Posterior cingulate gyrus (tissue), 11 donors: ENCODE measurements at regions not wholly inside any gene's neighbourhood (a gene's known extent, or its start where the extent isn't known, plus 50 kb on each side); places are given as distances from the start of the nearest gene placed in this dataset.
"Not testable (repeated sequence)": the region's sequence is repeated elsewhere in the genome, so short reads cannot be mapped to it uniquely, and the experiment has no call there.

Experiments used
- DNase-seq, 10 donors: peaks; one replicate each; pipeline versions ENCODE4 v3.0.0 to v3.0.0-alpha.2; 2020 to 2021; ENCODE audit warnings: mixed read lengths in 3 of 10
- intact Hi-C: fragments of 100-400 bp; cut with DNase I; formaldehyde crosslinking; loops from one replicate; pipeline ENCODE4 v1.15.1; 2023

- intact Hi-C loops: no loop called here
- DNase-seq: no peak
Measured at GRCh38 chr6:138656364-138657064, 117.1 kb upstream of the CCDC28A start.

GRCh38 chr6:138657065-138657425 lies 116.5 kb upstream of the CCDC28A start:
- DNase-seq: no peak
- intact Hi-C loops: no loop called here

DNA sequence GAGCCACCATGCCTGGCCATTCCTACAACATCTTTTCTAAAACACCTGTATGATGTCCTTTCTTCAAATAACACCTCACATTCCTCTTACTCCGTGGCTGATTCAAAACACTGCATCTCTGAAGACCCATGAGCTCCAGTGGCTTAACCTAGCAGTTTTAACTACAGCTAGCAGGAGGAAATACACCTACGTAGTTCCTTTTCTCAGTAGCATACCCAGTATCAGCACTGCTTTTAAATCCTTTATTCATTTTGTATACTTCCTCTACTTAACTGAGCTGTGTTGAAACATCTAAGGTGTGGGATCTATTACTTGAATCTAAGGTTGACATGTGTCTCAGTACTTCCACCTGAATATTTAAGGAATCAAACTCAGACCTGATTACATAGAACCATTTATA lies 113.6 kb upstream of the CCDC28A start:
- intact Hi-C loops: no loop called here
- DNase-seq: no peak

DNA sequence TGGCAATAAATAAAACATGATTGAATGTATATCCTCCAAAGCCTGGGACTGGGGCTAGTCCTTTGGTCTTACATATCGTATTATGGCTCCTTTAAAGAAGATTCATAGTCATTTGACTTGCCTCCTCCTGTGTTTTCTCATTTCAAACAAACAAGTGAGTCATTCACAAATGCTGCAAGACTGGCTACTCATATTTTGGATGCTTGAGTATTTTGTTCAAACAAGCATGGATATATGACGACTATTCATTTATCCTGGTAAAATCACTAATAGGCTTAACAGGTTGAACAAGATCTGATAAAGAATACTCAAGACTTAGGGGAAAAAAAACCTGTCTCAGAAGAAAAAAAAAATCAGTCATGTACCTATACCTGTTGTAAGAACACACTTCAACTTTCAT lies 111.1 kb upstream of the CCDC28A start:
- intact Hi-C loops: no loop called here

DNA sequence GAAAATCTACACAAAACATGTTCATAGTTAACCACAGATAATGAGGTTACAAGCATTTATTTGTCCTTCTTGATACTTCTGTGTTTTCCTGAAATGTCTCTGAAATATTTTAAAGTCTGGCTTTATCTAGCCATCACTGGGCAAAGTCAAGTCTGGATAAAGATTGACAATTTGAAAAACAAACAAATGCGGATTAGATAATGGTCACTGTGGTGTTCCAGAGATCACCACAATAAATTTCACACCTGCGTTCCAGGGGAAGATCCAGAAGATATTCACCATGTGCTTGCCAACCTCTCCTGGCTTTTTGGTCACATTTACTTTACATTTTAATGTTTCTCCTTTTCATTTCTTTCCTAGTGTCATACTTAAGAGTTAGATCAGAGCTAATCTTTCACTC lies 109.7 kb upstream of the CCDC28A start:
- intact Hi-C loops: no loop called here

More for the DNA sequence above, 111.1 kb upstream of the CCDC28A start:
- no peak for DNase-seq

DNA sequence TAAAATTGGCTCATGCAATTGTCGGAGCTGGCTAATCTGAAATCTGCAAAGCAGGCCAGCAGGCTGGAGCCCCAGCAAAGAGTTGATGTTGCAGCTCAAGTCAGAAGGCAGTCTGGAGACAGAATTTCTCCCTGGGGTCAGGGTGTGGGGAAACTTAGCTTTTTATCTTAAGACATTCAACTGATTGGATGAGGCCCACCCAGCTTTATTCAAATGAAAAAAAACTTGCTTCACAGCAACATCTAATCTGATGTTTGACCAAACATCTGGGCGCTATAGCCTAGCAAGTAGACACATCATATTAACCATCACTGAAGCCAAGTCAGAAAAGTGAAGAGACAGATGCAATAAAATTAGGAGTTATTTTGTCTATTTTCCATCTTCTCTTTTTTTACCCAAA lies 108.8 kb upstream of the CCDC28A start:
- intact Hi-C loops: no loop called here
- DNase-seq: no peak

More for the DNA sequence above, 109.7 kb upstream of the CCDC28A start:
- DNase-seq: no peak

- intact Hi-C loops: no loop called here
- DNase-seq: no peak
Measured at GRCh38 chr6:138666636-138667035, 106.9 kb upstream of the CCDC28A start.

DNA sequence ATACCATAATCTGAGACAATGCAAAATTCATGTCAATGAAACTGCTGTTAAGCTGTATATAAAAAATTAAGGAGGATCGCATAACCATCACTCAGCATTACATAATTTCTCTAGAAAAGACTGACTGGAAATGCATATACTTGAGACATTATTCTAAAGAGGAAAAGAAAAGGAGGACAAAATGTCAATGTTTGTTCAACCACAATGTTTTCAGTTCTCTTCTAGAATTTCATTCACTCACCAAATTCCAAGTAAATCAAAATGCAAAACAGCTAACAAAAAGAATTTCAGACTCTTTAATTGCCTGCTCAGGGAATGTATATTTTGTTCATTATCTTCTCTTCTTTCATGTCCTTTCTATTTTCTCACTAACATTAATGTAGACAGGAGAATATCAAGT lies 106.2 kb upstream of the CCDC28A start:
- intact Hi-C loops: no loop called here
- no peak for DNase-seq

DNA sequence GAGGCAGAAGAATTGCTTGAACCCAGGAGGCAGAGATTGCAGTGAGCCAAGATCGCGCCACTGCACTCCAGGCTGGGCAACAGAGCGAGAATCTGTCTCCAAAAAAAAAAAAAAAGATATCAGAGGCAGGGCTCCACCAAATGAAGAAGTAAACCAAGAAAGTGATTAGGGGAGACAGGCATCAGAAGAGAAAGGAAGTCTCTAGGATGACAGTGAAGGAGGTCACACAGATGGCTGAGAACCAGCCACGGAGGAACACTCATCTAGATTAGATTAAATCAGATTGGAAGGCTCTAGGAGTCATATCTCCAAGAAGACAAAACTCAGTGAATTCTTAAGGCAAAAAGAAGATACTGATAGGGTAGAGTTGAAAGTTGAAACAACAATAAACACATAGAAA lies 102.2 kb upstream of the CCDC28A start:
- DNase-seq: no peak

GRCh38 chr6:138673346-138674014 lies 100.1 kb upstream of the CCDC28A start:
- intact Hi-C loops: no loop called here
- DNase-seq: no peak

More for the DNA sequence above, 102.2 kb upstream of the CCDC28A start:
- intact Hi-C loops: no loop called here

DNA sequence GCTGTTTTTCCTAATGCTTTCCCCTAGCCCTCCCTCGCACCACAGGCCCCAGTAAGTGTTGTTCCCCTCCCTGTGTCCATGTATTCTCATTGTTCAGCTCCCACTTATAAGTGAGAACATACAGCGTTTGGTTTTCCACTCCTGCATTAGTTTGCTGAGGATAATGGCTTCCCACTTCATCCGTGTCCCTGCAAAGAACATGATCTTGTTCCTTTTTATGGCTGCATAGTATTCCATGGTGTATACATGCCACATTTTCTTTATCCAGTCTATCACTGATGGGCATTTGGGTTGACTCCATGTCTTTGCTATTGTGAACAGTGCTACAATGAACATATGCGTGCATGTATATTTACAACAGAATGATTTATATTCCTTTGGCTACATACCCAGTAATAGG lies 99.1 kb upstream of the CCDC28A start:
- intact Hi-C loops, DNase-seq: not testable (repeated sequence)

GRCh38 chr6:138677538-138677937 lies 96.0 kb upstream of the CCDC28A start:
- no peak for DNase-seq
- intact Hi-C loops: no loop called here

DNA sequence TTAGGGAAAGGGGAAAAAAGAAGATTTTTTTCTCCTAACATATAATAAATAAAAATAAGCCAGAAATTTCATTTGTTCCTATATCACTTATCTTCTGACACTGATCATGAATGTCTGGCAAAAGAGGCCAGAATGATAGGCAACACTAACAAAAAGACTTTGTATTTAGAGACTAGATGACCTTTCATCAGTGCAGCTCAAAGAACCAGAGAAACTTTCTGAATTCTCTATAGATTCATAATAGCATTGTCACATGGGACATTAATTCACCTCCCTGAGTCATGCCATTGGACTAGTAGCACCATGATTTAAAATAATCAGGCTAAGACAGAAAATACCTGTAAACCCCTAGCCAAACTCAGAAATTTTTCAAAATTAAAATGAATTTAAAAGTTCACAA lies 95.4 kb upstream of the CCDC28A start:
- DNase-seq: no peak
- intact Hi-C loops: no loop called here

DNA sequence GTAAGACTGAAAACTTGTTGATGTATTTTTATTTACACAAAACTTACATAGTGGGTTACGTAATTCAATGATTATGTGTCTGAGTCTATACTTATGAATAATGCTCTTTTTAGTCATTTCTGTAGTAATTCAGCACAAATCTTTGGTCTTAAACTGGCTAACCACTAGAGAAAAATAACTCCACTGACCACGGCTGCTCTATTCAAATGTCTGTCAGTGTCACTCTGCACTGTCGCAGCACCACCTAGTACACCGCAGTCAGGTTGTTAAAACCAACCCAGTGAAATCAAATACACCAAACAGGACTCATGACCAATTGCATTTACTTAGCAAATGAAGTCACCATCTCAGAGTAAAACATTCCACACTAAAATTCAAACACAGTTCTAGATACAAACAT lies 93.5 kb upstream of the CCDC28A start:
- intact Hi-C loops: no loop called here
- DNase-seq: no peak

GRCh38 chr6:138681627-138682026 lies 91.9 kb upstream of the CCDC28A start:
- intact Hi-C loops: no loop called here

DNA sequence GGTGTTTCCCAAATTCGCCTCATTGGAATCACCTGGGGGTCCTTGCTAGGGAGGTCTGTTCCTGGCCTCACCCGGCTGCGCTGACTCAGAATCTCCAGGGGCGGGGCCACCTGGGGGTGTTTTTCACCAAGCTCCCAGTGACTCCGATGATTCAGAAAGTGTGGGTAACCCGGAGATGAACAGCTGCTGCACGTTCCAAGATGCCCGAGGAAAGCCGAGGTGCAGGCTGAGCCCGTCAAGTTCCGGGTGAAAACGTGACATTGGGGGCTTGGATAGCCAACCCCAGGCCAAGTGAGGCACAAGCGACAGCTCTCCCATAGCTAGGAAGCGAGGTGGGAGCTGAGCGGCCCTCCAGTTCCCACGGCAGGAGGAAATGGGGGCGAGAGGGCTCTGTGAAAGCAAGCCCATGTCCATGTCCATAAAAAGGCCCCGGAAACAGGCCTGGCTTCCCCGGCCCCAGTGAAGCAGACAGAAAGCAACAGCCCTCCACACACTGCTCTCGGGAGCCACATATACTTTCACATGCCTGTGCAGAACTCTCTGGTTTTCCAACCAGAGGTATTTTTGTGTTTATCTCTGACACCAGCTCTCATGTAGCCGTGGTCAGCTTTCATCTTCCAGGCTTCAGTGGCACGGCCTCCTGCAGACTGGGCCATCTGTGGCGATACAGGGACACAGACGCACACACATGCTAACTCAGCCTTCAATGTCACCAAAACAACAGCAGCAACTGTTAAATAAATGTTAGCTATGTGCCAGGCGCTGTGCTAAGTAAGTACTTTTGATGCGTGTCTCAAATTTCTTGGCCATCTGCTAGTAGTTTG lies 90.7 kb upstream of the CCDC28A start:
- DNase-seq: no peak
- intact Hi-C loops: no loop called here

More at GRCh38 chr6:138681627-138682026, 91.9 kb upstream of the CCDC28A start:
- no peak for DNase-seq

GRCh38 chr6:138685257-138685656 lies 88.3 kb upstream of the CCDC28A start:
- DNase-seq: no peak
- intact Hi-C loops: no loop called here

- DNase-seq: no peak
- intact Hi-C loops: no loop called here
Measured at GRCh38 chr6:138685781-138686180, 87.8 kb upstream of the CCDC28A start.

DNA sequence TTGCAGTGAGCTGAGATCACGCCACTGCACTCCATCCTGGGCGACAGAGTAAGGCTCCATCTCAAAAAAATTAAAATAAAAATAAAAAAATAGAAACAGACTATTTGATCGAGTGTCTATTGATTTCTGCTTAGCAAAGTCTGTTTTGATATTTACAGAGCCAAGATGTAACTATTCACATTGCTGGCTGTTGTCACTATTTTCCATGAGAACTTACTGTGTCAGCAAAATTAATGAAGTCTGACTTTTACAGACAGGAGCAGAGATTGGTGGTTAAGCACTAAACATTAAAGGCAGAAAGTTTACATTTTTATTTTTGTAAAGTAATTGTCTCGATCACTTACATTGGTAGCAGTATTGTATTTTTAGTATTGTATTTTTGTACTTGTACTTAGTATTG lies 85.0 kb upstream of the CCDC28A start:
- intact Hi-C loops: no loop called here
- no peak for DNase-seq

DNA sequence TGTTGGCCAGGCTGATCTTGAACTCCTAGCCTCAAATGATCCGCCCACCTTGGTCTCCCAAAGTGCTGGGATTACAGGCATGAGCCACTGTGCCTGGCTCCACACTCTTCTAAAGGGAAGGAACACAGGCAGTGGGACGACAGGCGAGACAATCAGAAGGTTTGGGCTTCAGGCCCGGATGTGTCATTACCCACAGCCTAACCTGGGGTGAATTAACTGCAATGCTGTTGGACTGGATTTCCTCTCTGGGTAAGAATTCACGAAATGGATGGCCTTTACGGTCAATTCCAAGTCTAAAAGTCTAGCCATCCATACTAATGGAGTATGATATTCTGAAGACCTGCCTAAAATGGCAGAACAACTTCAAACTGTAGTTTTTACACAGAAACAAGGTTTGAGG lies 83.7 kb upstream of the CCDC28A start:
- intact Hi-C loops: loop anchor here (5.0 kb wide), 1 partner anchor 77 kb away; no protein-coding TSS in a partner anchor
- no peak for DNase-seq

DNA sequence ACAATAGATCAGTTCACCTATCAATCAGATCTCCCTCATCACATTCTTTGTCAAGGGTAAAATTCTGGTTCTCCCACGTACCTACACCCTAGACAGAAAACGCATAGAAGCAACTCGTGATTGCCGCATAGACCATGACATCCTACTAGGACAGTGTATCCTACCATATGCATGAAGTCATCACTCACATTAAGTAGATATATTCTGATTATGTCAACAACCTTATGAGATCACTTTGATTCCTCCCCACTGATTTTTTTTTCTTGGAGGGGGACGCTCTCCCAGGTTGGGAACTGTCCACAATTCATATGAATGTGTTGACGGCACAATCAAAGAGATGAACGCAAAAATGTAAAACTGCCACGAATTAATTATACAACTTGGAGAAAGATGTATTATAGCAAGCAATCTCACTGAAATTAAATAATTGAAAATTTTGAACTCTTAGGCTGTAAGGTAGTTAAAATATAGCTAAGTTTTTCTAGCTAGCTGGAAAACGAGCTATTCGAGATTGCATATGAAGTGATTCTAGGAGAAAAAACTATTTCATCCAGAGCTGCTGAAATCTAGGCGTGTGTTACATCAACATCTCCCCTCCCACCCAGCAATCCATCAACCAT lies 82.5 kb upstream of the CCDC28A start:
- no peak for DNase-seq
- intact Hi-C loops: loop anchor here (5.0 kb wide), 1 partner anchor 76 kb away; no protein-coding TSS in a partner anchor
